ENCODE measurements at regions not wholly inside any gene's neighbourhood (a gene's known extent, or its start where the extent isn't known, plus 50 kb on each side); places are given as distances from the start of the nearest gene placed in this dataset.

DNA sequence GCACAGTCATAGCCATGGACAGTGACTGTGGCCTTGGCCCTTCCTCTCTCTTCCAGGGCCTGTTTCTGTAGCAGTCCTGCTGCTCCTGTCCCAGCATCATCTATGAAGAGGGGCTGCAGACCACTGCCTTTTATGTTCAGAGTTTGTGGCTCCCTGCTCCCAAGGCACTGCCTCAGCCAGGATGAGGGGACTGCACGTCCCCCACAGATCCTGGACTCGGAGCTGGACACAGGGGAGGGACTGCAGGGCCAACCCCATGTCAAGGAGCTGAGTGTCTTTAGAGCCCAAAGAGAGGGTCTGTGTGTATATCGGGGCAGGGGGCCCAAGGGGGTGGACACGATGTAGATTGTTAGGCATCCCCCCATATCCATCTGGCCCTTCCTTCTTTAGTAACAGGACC lies 60.6 kb upstream of the DIO3 start:
- DNase-seq: no peak

DNA sequence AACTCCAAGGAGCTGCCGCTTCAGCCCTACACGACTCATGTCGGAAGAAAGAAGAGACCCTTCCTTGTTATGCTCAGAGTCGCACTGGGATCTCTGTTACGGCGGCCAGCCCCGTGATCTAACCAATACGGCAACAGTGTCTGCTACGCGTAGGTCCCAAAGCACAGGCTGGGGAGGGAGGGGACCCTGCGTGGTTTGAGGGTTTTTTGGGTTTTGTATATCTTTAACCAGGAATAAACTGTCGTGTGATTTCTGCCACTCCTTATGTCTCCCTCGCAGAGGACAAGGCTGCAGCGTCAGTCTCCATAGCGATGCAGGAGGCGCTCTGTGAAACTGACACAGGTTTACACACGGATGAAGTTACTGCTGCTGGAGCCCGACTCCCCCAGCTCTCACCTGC lies 60.0 kb upstream of the DIO3 start:
- no peak for DNase-seq

DNA sequence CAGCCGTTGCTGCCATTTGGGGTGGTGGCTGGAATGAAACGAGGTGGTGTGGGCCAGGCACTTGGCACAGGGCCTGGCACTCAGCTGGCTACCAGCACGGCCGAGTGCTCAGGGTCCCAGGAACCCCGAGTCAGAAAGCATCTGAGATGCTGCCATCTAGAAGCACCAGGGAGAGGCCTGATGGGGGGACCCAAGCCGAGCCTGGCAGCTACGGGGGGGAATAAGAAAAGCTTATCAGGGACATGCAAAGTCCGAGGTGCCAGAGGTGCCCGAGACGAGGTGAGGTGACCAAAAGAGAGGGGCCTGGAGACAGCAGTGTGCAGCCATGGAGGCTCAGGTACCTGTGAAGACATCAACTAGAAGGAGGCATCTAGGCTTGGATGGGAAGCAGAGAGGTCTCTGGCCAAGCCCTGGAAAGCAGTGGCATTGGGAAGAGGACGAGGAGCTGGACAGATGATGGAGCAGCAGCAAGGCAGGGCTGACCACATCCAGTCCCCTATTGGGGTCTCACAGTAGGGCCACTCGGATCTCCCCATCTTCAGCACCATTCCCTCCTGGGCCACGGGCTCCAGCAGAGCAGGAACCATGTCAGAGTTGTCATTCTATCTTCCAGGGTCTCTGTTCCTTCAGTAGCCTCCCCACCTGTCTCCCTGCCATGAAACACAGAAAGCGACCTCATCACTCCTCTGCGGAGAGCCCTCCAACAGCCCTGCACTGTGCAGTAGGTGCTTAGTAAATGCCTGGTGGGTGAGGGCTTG lies 59.3 kb upstream of the DIO3 start:
- DNase-seq: no peak

DNA sequence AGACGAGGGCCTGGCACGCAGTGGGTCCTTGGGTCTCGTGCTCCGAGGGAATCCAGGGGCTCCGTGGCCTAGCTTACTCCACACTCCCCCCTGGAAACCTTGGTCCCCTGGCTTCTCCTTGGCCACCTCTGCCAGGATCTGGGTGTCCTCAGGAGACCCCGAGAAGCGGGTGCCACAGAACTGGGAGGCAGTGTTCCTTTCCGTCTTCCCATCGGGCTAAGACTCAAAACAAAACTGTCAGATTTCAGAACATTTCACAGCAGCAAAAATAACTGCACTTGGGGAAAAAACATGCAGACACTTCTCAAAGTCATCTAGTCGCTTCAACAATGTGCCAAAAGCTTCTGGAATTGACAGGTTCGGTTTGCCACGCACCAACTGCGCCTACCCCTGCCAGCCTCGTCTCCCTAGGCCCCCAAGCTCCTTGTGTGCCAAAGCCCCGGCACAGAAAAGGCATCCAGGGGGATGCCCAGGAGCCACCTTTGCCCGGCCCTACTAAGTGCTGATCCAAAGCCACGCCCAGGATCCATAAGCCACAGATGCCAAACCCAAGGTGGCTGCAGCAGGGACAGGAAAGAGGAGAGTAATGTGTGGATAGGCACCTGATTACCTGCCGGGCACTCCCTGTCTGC lies 58.4 kb upstream of the DIO3 start:
- no peak for DNase-seq

DNA sequence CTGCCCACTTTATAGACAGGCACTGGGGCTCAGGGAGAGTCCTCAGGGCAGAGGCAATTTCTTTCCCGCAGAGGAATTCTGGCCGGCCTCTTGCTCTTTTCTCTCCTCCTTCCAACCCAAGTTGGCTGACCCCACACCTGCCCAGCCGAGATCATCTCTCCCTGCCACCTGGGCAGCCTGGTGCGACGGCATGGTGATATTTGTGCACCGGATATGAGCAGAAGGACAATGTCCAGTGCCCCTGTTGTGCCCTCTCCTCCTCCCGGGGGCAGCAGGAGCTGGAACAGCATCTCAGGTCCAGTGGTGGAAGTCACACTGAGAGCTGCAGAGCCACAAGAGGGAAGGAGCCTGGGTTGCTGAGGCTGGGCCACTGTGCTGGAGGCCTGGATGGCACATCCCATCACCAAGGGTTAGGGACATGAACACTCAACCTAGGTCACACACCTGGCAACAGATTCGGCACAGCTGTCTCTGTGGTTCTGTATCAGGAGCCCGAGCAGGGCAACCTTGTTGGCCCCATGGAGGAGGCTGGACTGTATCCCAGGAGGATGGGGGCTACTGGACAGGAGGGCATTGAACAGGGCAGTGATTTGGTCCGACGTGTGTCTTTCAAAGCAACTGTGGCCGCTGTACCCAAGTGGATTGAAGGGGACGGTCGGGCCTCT lies 57.7 kb upstream of the DIO3 start:
- peak; percentile 11 for DNase-seq

DNA sequence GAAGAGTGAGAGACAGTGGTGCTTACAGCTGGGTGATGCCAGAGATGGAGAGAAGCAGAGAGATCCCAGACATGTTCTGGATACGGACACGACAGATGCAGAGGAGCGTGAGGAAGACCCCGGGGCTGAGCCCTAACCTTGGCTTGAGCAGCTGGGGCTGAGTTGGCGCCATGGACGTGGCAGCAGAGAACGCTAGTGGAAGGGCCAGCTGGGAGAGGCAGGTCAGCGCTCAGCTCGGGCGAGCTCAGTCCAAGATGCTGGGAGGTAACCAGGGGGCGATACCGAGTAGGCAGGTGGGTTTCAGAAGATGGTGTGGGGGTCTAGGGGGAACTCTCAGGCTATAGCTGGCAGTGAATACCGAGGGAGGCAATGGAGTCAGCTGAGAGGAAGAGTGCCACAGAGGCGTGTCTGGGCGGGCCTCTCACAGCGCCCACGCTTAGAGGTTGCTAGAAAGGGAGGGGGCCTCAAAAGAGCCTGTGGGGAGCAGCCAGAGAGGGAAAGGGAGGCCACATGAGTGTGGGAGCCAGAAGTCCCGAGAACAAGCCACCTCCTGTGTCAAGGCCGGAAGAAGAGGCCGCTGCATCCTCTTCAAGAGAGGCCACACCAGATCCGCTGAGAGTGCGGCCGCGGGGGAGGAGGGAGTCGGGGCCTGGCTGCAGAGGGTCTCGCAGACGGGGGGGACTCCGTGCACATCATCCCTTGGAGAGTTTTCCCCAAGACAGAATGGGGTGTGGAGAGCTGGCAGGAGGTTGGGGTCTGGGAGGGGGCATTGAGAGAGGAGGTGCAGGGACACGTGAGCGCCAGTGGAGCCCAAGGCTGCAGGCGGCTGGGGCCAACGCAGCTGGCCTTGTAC lies 57.0 kb upstream of the DIO3 start:
- peak; percentile 11 for DNase-seq

DNA sequence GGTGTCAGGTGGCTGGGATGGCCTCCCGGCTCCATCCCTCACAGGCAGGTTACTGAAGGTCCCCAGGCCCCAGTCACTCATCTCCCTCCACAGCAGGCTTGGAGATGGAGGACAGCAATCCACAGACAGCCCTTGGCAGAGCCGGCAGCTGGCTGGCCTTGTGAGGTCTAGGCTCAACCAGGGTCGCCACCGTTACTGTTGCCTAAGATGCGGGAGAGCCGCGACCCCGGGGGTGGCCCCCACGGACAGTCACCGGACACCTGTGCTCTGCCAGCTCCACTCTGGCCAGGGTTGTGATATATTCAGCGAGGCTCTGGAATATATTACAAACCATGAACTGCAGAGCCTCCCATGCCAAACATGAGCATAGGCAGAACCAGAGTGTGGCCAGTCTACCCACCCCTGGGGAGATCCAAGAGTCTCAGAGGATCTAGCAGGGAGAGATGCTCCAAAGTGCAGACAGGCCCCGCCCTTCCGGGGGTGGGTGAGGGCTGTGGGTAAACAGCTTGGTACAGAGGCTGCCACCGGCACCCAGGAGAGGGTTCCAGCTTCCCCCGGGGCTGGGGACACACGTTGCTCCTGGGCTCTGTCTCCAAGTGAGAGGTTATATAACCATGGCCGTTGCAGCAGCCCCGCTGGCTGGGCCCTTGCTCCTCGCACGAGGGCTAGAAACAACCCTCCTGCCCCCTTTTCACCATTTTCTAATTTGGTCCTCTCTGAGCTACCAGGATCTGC lies 55.9 kb upstream of the DIO3 start:
- DNase-seq: peak; percentile 18

DNA sequence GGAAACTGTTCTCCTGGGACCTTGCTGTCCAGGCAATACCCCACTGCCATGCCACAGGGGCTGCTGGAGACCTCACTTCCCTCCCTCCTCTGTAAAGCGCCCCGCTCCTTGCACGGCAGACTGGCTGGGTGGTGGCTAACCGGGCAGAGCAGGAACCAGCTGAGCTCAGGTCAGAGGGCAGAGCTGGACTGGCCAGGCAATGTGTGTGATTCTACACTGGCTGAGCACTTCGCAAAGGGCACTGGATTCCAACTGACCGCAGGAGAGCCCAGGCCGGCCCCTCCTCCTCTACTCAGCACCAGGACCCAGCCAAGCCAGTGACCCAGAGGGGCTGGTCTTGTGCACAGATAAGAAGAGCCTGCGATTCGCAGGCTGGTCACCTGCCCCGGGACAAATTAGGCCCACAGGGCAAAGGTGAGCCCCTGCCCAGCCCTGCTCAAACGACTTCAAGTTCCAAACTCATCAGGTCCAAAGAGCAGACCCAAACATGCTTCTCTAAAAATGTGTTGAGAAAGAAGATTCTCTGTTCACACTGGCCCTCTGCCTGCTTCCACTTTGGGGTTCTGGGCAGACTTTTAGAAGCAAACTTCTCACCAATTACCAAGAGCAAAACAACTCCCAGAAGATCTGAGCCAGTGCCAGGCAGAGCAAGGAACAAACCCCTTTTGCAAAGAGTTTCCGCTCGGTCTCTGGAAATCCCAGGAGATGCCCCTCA lies 54.9 kb upstream of the DIO3 start:
- DNase-seq: peak; percentile 21

DNA sequence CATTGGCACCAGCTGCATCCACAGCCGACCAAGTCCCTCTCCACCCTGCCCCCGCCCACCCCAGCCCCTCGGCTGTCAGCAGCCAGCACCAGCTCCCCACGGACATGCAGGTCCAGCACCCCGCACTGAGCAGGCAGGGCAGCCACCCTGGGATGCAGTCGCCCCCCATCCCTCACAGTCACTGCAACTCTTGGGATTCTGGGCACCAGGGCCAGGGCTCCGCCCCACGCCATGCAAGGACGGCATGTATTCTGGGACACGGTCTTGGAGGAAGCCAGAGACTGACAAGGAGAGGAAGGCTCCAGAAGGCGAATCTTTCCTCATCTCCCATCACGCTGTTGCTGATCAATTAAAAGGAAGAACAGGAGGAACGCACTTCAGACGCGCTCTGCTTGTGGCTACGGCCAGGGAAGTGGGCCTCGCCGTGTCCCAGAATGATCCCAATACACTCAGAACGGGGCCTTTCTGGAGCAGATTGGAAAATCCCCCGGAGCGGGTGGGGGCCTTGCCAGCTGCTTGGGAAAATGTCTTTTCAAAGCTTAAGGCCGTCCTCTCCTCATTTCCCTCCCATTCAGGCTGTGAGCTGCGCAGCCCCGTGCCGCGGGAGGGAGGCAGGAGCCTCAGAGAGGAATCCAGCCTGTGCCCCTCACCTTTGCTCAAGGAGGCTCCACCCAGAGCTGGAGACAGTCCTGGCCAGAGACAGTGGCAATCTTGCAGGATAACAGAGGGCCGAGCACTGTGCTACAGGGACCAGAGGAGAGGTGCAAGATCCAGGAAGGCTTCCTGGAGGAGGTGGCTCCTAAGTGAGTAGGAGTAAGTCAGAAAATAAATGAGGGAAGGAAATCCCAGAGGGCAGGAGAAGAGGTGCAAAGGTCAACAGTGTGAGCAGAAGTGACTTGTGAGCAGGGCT lies 54.1 kb upstream of the DIO3 start:
- peak; percentile 21 for DNase-seq

DNA sequence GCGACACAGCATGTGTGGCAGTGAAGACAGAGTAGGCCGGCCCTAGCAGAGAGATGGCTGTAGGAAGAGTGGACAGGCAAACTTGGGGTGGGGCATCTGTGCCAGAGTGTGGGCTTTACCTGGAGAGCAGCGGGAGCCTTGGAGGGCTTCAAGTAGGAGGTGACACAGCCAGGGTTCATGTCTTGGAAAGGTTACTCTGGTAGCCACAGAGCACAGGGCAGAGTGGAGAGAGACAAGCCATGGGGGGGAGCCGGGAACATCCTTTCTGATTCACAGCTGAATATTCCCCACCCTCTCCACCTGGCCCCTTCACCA lies 53.5 kb upstream of the DIO3 start:
- no peak for DNase-seq

DNA sequence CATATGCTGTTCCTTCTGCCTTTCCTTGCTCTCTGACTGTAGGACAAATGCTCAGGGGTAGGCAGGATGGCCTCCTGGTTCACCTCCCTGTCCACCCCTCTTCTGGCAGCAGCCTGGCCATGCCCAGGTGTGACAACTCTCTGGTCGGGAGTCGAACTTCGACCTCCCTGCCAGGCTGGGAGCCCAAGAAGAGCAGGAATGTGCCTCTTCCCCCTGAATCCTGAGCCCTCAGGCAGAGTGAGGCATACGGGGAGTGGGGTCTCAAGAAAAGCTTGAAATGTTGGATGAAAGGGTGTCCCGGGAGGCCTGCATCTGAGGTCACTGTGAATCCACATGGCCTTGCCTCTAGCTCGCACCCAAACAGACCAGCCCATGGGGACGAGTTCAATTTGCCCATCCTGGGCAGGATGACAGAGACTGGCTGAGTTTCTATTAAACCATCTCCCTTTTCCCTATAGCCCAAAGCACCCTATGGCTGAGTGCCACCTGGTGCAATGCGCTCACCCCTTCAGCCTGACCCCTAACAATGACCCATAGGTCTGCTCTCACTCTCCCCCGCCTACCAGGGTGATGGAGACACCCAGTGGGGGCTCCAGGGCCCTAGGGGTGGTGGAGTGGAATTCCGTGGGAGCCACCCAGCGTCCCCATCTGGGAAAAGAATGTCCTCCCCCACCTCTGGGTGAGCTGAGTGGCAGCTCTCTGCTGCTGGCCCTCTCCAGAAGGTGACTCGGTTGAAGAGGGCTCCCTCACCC lies 52.9 kb upstream of the DIO3 start:
- peak; percentile 6 for DNase-seq

DNA sequence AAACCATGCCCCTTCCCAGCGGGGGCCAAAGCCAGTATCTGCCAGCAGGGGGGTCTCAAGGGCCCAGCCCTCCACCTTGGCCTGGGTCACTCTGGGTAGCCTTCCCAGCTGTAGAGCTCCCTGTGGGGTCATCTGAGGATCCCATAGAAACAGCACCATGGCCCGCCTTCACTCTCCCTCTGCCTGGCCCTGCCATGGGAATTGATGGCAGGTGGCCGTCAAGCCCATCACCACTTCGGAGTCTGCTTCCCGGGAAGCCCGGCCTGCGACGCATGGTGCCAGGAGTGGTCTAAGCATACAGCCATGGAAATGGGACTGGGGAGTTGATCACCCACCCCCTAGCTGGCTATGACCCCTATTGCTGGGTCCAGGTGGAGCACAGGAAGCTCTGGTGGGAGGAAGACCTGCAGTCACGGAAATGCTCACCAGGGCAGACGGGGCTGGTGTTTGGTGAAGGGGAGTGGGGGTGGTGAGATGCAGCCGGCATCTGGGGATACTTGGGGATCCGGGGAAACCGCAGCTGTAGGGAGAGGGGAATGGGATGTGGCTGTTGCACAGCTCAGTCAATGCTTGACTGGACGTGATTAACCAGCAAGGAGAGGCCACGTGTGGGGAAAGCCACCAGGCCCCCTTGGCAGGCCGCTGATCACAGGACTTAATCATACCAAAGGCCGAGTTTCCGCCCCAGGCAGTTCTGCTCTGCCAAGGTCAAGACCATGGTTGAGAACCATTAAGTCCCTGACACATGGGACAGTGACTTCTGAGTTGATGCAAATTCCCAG lies 52.2 kb upstream of the DIO3 start:
- peak; percentile 13 for DNase-seq

DNA sequence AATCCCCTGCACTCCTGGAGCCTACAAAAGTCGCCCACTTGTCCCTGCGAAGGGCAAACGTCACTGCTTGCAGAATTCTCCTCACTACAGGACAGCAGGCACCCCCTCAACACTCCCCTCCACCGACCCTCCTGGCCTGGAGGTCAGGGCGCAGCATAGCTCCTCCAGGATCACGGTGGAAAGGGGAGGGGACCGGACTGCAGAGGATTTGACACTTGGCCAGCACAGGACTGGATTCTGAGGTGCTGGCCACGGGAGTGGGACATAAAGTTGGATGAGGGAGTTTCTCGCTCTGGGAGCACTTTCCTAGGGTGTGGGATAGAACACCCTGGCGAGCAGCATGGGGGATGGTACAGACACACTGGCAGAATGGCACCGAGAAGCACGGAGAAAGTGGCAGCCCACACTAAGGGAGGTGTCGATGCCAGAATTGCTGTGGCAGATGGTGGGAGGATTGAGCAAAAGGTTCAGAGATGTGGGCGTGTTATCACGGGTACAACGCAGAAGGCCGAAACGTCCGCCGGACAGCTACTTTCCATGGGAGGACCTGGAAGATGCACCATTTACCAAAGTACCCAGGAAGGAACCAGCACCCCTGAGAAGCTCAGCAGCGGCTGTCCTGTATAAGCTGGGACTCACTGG lies 51.4 kb upstream of the DIO3 start:
- peak; percentile 8 for DNase-seq

DNA sequence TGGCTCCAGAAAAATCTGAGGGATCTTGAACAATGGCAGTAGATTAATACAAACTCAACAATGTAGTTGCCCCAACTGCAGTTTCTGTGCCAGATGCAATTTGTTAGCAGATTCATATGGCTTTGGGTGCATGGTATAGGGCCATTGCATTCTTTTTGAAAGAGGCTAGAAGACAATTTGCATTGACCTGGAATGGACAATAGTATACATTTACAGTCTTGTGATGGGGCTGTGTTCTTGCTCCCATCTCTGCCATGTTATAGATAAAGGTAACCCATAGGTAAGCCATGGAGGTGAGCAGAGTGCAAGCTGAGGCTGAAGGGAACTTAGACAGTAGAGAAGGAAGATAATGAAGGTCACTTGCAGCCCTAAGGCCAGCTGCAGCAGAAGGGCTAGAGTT lies 50.1 kb upstream of the DIO3 start:
- DNase-seq: no peak

Measured in femur (tissue), 1 donor.